Adrenal gland (tissue), 9 donors: ENCODE measurements at regions not wholly inside any gene's neighbourhood (a gene's known extent, or its start where the extent isn't known, plus 50 kb on each side); places are given as distances from the start of the nearest gene placed in this dataset.

Source experiments
- DNase-seq, 7 donors: peaks; one replicate each; pipeline ENCODE4 v3.0.0-alpha.2; 2019 to 2020
- H3K27ac ChIP-seq, 5 donors: fragments of 200-600 bp; sonication (generic) in 4 of 5; 1 replicate in 3 of 5; 2 replicates in 2 of 5; pipeline versions ENCODE4 v1.5.1 to v1.8.0; 2016 to 2020; ENCODE audit warnings: mild to moderate bottlenecking in 1 of 5
- H3K27me3 ChIP-seq: fragments of 200-600 bp; 2 replicates; pipeline ENCODE4 v1.8.0; 2021
- H3K36me3 ChIP-seq, 2 donors: fragments of 200-600 bp; replicated peaks in 1 of 2; 1 replicate in 1 of 2; 2 replicates in 1 of 2; pipeline versions ENCODE4 v1.5.1 to v1.8.0; 2018 to 2022
- H3K4me1 ChIP-seq, 2 donors: fragments of 200-600 bp; replicated peaks in 1 of 2; 1 replicate in 1 of 2; 2 replicates in 1 of 2; pipeline versions ENCODE4 v1.5.1 to v1.8.0; 2018 to 2021
- H3K4me3 ChIP-seq, 4 donors: fragments of 200-600 bp; sonication (generic) in 3 of 4; one replicate each; pipeline ENCODE4 v1.5.1; 2016 to 2018
- H3K9me3 ChIP-seq, 3 donors: fragments of 200-600 bp; sonication (generic) in 1 of 3; replicated peaks in 1 of 3; 1 replicate in 2 of 3; 2 replicates in 1 of 3; pipeline versions ENCODE4 v1.5.1 to v1.8.0; 2016 to 2021
- POLR2A ChIP-seq, 2 donors: fragments of 450-650 bp; IDR thresholded peaks; one replicate each; pipeline ENCODE4 v1.6.1; 2017; ENCODE audit warnings: antibody characterized with exemption in 2 of 2, mild to moderate bottlenecking in 2 of 2, moderate library complexity in 1 of 2
- WGBS, 4 donors: extraction: QIAGEN DNeasy Blood & Tissue Kit in 2 of 4; methylation state at CpG; one replicate each; pipeline versions ENCODE4 v1.1.5 to v1.1.7; 2013 to 2017; 5-methylcytosine and 5-hydroxymethylcytosine counted together
- intact Hi-C, 2 donors: fragments of 100-400 bp; cut with DNase I; formaldehyde crosslinking; loops; one replicate each; pipeline versions ENCODE4 v1.14.1 to v1.15.0; 2022 to 2023
- TF ChIP-seq, protein P1 (sequence below), 6 experiments: fragments of 450-650 bp in 4 of 6; fragments of 200-600 bp in 2 of 6; sonication (generic) in 1 of 6; IDR thresholded peaks; 1 replicate in 5 of 6; 2 replicates in 1 of 6; pipeline versions ENCODE4 v1.5.1 to v1.8.0; 2016 to 2021; ENCODE audit warnings: antibody characterized with exemption in 6 of 6, mild to moderate bottlenecking in 2 of 6, moderate library complexity in 1 of 6
- donor health status: healthy with polysubstance abuse.
- donor health status: Bipolar disorder and iron deficiency.
- donor health status: DM: yes; HTN: yes; CAD: no.
- donor health status: DM: no; HTN: no; CAD: no.
- donor health status: DM: no; HTN: no; CAD: no.

DNA sequence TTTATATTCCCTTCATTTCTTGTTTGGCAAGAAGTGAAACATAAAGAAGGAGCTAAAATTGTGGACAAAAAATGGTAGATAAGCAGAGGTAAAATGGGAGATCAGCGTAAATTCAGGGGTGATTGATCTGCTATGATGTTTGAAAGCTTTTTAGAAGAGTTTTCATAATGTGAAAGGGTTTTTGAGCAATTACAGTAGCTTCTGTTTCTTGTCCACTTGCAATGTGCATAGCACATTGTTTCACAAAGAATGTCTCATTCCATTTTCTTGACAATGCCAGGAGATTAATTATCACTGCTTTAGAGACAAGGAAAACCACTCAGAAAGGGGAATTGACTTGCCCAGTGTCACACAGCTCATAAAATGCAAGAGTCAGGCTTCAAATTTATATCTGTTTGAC lies 65.9 kb upstream of the PLPPR4 start:
- TF ChIP-seq, protein P1, sequence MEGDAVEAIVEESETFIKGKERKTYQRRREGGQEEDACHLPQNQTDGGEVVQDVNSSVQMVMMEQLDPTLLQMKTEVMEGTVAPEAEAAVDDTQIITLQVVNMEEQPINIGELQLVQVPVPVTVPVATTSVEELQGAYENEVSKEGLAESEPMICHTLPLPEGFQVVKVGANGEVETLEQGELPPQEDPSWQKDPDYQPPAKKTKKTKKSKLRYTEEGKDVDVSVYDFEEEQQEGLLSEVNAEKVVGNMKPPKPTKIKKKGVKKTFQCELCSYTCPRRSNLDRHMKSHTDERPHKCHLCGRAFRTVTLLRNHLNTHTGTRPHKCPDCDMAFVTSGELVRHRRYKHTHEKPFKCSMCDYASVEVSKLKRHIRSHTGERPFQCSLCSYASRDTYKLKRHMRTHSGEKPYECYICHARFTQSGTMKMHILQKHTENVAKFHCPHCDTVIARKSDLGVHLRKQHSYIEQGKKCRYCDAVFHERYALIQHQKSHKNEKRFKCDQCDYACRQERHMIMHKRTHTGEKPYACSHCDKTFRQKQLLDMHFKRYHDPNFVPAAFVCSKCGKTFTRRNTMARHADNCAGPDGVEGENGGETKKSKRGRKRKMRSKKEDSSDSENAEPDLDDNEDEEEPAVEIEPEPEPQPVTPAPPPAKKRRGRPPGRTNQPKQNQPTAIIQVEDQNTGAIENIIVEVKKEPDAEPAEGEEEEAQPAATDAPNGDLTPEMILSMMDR (IDR thresholded peaks at IDR 0.05) = no peak
- TF ChIP-seq POLR2A (IDR thresholded peaks at IDR 0.05) = no peak
- no peaks in the 10 kb centered on the region for H3K4me1 ChIP-seq

DNA sequence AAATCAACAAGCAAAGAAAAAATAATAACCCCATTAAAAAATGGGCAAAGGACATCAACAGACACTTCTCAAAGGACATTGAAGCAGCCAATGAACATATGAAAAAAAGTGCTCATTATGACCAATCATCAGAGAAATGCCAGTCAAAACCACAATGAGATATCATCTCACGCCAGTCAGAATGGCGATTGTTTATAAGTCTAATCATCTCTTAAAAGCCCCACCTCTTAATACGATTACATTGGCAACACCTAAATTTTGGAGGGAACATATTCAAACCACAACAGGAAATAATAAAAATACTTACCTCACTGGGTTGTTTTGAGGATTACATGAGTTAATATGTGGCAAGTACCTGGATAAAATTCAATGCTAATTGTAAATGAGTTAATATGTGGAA lies 57.1 kb upstream of the PLPPR4 start:
- Histone ChIP-seq H3K4me3 (no peak overlapping the region), H3K36me3 (no peaks in the 10 kb centered on the region), H3K9me3 (no peaks in the 10 kb centered on the region), H3K27ac (no peak overlapping the region), H3K27me3 (no peaks in the 10 kb centered on the region), H3K4me1 (no peaks in the 10 kb centered on the region)
- WGBS, 4 donors = 73 to 89% (median 84%) methylated on average over 3 of the region's 3 CpGs
- DNase-seq = no peak
- TF ChIP-seq POLR2A (IDR thresholded peaks at IDR 0.05) = no peak
- TF ChIP-seq, protein P1 (IDR thresholded peaks at IDR 0.05) = no peak
- intact Hi-C loops = no loop called here

More for the DNA sequence above, 65.9 kb upstream of the PLPPR4 start:
- intact Hi-C loops = no loop called here
- no peaks in the 10 kb centered on the region for H3K27me3 ChIP-seq
- H3K4me3 ChIP-seq = no peak overlapping the region
- H3K36me3 ChIP-seq = no peaks in the 10 kb centered on the region
- H3K9me3 ChIP-seq = no peaks in the 10 kb centered on the region
- 42 to 58% (median 52%) methylated on average over 1 of the region's 1 CpG for WGBS, 4 donors
- DNase-seq = no peak
- no peak overlapping the region for H3K27ac ChIP-seq
